NCI-H524 (cell line): ENCODE measurements at regions not wholly inside any gene's neighbourhood (a gene's known extent, or its start where the extent isn't known, plus 50 kb on each side); places are given as distances from the start of the nearest gene placed in this dataset.
"Not testable (repeated sequence)": the region's sequence is repeated elsewhere in the genome, so short reads cannot be mapped to it uniquely, and the experiment has no call there.

Experiments used
- DNase-seq, 2 experiments: peaks; one replicate each; lab custom pipeline; 2025; lab: John Stamatoyannopoulos, UW

DNA sequence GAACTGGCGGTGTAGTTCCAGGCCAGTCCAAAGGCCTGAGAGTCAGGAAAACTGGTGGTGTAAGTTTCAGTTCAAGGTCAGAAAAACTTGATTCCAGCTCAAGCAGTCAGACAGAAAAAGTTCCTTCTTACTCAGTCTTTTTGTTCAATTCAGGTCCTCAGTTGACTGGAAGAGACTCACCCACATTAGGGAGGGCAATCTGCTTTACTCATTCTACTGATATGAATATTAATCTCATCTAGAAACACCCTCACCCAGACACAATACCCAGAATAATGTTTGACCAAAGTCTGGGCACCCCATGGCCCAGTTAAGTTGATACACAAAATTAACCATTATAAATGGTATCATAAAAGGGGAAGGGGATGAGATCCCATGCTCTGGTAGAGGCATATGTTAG lies 50.1 kb upstream of the LTA4H start:
- DNase-seq: no peak

DNA sequence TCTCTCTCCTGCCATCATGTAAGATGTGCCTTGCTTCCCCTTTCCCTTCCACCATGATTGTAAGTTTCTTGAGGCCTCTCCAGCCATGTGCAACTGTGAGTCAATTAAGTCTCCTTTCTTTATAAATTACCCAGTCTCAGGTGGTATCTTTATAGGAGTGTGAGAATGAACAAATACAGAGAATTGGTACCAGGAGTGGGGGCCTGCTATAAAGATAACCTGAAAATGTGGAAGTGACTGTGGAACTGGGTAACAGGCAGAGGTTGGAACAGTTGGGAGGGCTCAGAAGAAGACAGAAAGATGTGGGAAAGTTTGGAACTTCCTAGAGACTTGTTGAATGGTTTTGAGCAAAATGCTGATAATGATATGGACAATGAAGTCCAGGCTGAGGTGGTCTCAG lies 50.8 kb upstream of the LTA4H start:
- not testable (repeated sequence) for DNase-seq

DNA sequence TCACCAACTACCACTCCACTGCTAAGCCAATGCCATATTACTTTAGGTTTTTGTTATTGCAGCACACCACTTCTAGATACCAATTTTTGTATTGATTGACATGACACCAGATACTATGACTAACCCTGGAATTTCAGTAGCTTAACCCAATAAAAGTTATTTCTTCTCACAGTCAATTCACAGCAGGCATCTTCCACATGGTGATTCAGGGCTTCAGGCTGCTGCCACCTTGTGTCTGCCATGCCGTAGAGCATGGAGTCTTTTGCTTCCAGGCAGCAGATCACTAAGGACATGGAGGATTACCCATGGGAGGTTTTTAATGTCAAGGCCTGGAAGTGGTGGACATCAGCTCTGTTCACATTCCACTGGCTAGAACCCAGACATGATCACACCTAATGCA lies 56.4 kb upstream of the LTA4H start:
- no peak for DNase-seq

DNA sequence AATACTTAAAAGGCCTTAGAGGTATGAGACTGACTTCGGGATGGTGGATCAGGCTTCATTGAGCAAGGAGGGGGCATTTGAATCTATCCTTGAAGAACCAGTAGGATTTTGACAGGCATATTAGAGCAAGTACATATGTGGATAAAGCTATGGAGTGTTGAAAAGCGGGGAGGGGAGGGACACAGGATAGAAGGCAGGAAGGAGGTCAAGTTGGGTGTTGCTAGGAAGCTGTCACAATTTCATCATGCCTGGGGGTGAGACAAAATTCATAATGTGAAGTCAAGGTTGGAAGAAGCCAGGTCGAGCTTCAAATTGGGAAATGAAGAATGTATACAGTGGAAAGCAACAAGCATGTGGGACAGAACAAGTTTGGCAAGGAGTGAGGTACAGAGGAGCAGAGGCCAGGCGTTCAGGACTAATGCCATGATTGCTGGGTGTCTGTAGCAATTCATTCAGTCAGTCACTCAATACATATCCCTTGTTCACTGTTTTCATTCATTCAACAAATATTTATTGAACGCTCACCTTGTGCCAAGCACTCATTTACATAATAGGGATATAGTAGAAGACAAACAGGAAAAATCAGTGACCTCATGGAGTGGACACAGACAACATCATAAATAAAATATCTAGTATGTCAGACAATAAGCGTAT lies 58.3 kb upstream of the LTA4H start:
- no peak for DNase-seq

DNA sequence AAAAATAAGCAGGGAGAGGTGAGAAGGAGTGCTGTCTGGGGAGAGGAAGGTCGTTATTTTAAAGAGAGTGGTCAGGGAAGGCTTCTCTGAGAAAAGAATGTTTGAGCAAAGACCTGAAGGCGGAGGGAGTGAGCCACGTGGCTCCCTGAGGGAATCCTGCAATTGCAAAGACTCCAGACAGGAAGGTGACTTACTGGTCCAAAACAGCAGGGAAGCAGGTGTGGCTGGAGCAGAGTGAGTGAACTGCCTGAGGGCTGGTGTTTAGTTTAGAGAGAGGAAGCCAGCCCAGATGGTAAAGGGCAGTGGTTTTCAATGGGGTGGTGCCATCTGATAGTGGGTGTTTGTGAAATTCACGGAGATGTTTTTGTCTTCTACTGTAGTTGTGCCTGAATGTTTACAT lies 58.8 kb upstream of the LTA4H start:
- peak in 1 of 2 experiments; percentile 4 for DNase-seq

DNA sequence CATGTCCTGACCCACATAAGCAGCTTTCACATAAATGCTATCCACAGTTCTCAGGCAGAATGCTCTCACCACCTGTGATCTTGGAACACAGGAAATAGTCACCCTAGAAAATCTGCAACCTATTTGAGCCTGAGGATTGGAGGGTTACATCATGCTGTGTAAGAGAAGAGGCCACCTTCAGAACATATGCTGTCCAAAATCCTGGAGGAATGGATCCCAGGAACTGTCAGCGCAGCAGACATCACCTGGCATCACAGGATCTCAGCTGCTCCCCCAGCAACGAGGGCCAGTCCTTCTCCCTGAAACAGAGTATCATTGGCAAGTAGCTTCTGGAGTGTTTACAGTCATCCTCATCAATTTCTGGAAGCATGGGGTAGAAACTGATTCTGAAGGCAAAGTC lies 63.2 kb upstream of the LTA4H start:
- no peak for DNase-seq

DNA sequence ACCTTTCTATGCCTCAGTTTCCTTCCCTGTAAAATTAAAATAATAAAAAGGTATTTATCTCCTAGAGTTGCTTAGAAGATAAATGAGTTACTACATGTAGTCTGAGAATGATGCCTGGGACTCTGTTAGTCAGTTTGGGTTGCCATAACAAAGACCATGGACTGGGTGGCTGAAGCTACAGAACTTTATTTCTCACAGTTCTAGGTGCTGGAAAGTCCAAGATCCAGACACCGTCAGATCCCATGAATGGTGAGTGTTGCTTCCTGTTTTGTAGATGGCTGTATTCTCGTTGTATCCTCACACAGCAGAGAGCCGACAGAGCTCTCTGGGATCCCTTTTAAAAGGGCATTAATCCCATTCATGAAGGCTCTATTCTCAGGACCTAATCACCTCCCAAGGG lies 64.0 kb upstream of the LTA4H start:
- no peak for DNase-seq

DNA sequence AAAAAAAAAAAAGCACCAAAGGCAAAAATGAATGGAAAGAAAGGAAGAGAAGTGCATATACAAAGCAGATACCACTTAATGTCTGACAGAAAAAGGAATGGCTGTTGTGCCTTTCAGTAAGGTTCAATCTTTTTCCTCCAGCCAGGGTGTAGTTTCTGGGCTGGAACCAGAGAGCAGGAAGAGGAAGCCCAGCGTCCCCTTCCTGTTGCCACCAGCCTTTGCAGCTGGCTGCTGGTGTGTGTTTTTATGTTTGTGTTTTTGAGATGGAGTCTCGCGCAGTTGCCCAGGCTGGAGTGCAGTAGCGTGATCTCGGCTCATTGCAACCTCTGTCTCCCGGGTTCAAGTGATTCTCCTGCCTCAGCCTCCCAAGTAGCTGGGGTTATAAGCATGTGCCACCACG lies 64.6 kb upstream of the LTA4H start:
- DNase-seq: no peak

DNA sequence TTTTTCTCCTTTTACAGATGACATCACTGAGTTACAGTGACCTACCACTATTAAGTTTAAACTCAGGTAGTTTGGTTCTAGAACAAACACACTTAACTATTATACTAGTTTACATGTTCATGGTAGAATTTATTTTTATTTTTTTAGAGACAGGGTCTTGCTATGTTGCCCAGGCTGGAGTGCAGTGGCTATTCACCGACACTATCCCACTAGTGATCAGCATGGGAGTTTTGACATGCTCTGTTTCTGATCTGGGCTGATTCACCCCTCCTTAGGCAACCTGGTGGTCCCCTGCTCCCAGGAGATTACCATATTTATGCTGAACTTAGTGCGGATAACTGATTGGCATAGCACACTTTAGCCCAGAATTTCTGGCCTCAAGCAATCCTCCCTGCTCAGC lies 66.4 kb upstream of the LTA4H start:
- DNase-seq: no peak

DNA sequence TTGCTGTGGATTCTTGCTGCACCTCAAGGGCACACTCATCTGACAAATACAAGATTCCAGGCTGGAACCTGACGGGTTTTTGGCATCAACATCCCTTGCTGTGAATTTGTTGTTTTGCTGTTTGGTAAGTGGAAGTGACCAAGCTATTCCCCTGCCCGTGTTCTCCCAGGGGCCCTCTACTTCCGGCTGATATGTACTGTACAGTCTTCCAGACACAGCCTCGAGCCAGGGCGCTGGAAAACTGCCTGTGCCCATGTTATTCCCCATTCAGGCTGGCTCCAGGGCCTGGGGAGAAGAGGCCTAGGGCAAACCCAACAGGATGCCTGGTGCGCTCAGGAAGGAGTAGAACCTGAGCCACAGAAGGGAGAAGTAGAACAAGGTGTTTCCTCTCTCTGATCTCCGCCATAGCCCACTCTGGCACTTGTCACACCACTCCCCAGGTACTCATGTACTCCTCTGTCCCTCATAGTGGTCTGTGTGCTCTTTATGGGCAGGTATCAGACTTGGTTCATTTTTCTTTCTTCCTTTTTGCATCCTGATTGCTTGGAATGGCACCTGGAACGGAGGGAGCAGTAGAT lies 67.8 kb upstream of the LTA4H start:
- DNase-seq: no peak

DNA sequence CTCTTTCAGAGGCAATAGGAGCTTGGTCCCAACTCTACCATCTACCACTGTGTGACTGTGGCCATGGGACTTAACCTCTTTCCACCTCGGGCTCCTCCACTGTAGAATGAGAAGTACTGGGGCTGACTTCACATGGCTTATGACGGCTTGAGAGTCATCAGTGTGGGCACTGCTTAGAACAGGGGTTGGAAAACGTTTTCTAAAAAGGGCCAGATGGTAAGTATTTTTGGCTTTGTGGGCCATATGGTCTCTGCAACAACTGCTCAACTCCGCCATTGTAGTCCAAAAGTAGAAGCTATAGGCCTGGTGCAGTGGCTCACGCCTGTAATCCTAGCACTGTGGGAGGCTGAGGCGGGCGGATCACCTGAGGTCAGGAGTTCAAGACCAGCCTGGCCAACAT lies 69.2 kb upstream of the LTA4H start:
- peak; percentile 80 to 94 for DNase-seq

DNA sequence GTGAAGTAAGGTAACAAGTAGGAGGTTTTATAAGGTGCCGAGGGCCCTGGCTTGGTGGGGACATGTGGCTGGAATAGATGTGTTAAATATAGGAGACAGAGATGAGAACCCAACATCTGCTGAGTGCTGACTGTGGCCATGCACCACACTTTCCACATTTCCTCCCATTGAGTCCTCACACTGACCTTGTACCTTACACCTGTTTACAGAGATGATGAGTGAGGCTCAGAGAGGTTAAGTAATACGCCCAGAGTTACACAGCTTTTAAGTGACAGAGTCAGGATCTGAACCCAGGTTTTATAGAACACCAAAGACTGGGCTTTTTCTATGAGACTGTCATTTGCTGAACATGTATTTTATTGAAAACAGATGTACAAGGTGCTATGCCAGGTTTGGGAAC lies 70.8 kb upstream of the LTA4H start:
- DNase-seq: no peak

DNA sequence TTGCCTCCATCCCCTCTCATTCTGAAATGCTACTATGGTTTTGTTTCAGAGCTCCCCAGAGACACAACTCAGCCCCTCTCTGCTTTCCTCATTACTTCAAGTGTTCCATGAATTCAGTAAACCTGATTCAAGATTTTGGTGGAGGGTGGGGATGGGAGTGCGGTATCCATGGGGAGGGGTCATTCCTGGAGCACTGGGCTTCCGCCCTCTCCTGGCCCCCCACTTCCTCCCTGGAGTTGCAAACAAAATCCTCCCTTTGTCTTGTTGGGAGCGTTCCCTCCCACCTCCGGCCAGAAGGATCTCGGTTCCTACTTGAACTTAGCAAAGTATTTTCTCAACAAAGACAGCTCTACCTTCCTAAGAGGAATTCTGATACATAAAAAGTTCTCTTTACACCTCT lies 71.8 kb upstream of the LTA4H start:
- DNase-seq: no peak

DNA sequence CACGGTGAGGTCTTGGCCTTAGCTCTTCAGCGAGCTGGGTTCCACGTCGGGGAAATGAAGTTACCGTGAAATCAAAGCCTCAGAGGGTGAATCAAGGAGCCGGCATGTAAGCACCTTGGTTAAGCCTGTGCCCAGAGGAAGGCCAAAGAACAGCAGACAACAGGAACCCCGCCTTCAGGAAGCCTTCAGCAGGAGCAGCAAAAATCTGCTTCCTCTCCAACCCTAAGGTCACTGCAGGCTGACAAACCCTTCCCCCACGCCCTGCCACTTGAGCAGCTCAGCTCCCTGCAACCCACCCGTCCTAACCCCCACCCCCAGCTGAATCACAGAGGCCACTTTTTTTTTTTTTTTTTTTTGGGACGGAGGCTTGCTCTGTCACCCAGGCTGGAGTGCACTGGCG lies 72.9 kb upstream of the LTA4H start:
- no peak for DNase-seq

DNA sequence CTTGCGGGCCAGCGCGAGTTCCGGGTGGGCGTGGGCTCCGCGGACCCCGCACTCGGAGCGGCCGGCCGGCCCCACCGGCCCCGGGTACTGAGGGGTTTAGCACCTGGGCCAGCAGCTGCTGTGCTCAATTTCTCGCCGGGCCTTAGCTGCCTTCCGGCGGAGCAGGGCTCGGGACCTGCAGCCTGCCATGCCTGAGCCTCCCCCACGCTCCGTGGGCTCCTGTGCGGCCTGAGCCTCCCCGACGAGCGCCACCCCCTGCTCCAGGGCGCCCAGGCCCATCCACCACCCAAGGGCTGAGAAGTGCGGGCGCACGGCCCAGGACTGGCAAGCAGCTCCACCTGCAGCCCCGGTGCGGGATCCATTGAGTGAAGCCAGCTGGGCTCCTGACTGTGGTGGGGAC lies 73.6 kb upstream of the LTA4H start:
- not testable (repeated sequence) for DNase-seq

DNA sequence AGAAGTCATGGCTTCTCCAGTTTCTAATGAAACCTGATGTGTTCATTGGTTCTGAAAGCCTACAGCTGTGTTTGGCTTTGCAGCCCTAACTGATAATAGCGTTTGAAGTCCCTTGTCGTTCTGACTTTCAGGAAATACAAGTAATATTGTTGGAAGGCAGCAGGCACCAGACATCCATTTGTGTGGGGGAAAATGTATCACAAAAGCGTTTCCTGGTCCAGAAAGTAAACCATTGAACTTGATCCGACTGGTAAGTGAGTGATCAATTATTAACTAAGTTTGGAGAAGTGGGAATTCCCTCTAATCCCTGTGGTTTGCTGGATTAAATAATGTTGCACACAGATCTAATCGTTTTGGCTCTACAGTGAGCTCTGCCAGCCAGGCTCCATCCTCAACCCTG lies 77.3 kb upstream of the LTA4H start:
- DNase-seq: no peak

DNA sequence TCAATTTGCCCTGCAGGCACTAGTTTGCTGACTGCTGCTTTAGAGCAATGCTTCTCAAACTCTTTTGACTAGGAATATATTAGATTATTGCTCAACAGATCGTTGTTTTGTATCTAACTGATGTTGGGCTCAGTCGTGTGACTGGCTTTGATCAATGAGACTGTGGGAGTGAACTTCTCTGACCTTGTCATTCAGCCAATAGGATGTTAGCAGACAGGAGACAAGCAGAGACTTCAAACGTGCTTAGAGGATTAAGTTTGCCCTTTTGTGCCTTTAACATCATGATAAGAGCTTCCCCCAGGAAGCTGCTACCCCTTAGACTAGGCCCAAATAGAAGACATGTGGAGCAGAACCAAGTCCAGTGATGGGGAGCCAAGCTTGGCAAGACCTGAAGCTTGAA lies 76.7 kb upstream of the ELK3 start:
- DNase-seq: no peak

DNA sequence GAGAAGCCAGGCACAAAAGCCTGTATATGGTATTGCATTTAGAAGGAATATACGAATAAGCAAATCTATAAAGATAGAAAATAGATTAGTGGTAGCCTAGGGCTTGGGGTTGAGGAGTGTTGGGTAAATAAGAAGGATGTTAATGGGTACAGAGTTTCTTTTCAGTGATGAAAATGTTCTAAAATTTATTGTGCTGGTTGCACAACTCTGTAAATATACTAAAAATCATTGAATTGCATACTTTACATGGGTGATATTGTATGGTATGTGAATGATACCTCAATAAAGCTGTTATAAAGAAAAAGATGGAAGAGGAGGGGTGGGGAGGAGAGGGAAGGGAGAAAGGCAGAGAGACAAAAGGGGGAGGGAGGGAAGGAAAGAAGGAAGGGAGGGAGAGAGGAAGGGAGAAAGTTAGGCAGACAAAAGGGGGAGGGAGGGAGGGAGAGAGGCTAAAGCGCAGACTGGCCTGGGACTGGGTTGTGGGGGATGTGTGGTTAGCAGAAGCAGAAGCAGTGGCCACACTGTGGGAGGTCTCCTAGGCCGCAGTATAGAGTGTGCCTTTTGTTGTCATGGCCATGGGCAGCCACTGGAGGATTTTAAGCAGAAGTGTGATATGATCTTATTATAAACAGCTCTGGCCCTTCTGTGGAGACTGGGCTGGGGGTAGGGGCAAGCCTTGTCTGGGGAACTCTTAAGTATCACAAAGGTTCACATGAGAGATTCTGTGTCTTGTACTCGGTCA lies 73.6 kb upstream of the ELK3 start:
- no peak for DNase-seq

DNA sequence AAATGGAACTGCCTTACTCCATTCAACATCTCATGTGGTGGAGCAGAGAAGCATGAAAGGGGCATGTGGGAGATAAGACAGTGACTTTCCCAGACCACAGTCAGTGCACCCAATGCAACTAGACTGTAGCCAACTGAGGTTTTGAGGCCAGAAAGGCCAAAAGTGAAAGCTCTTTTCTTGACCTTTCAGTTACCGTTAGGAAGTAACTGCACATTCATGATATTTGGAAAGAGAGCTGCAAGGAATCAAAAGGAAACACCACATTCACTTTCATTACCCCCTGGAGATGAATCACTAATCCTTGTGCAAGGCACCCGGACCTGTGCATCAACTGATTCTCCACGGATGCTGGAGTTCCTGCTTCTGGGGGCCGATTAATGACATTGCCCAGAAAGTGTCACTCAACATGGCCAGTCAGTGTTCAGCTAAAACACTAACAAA lies 72.9 kb upstream of the ELK3 start:
- DNase-seq: no peak

DNA sequence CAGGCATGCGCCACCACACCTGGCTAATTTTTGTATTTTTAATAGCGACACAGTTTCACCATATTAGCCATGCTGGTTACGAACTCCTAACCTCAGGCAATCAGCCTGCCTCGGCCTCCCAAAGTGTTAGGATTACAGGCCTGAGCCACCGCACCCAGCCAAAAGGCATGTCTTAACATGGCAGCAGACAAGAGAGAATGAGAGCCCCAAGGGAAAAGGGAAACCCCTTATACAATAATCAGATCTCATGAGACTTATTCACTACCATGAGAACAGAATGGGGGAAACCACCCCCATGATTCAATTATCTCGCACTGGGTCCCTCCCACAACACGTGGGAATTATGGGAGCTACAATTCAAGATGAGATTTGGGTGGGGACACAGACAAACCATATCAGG lies 65.9 kb upstream of the ELK3 start:
- not testable (repeated sequence) for DNase-seq

DNA sequence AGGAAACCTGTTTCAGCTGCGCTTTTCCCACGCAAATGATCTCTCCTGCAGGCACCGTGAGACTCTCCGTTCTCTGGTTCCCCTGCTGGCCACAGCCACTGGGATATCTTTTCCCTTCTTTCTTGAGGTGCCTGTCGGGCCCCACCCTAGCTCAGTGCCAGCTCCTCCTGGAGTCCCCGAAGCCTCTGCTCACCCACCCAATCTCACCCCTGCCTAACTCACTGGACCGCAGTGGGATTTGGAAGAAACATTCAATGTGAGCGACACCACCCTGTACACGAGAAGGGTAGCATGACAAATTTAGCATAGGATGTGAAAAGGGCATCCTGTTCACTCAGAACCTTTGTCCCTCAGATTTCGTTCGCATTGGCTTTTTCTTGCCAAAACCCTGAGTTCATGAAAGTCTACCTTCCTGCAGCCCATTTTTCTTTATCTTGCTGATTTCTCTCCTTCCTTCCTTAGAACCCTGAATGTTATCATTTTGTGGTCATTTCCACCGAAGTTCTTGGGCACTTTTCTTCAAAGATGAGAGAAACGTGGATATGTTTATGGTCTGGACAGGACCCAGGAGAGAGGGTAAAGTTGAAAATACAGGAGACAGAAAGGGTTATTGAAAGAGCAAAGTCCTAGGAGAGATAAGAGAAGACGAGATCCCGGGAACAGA lies 63.6 kb upstream of the ELK3 start:
- no peak for DNase-seq

DNA sequence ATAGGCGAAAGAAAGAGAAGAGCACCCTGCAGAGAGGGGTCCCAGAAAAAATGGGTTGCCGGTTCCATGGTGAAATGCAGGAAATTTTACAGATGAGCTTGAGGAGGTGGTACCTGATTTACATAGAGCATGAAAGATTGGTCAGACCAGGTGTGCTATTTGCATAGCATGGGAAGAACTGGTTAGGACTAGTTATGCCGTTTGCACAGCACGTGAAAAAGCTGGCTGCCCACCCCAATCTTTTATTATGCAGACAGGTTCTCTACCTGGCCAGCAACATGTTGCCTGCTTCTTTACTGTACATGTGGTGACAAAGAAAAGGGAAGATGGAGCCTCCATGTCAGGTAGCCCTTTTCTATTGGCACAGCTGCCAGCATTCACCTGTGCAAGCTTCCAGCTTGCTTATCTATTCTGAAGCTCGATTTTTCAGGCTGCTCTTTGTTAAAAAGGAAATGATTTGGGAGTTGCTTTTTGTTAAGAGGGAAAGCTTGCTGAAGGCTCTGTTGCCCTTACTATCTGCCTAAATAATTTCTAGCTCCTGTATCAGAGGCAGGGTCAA lies 62.9 kb upstream of the ELK3 start:
- no peak for DNase-seq

DNA sequence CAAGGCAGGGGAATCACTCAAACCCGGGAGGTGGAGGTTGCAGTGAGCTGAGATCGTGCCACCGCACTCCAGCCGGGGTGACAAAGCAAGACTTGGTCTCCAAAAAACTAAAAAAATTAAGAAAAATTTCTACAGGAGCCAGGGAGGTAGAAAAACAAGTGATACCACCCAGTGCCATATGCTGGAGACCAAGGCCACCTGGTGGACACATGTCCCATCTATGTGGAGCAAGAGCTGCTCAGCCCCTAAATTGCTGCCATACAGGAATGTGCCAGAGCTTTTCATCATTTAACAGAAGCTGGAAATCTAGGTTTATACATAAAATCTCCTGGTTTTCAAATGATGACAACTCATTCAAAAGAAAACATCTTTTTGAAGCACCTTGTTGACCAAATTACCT lies 61.4 kb upstream of the ELK3 start:
- peak; percentile 1 to 43 for DNase-seq
